GM21367 (cell line): ENCODE measurements at regions not wholly inside any gene's neighbourhood (a gene's known extent, or its start where the extent isn't known, plus 50 kb on each side); places are given as distances from the start of the nearest gene placed in this dataset.

Experiments
- ATAC-seq: cut with Tn5 transposase; IDR thresholded peaks from one replicate; pipeline ENCODE4 v1.9.1; 2021; ENCODE audit not compliant: unreplicated experiment

DNA sequence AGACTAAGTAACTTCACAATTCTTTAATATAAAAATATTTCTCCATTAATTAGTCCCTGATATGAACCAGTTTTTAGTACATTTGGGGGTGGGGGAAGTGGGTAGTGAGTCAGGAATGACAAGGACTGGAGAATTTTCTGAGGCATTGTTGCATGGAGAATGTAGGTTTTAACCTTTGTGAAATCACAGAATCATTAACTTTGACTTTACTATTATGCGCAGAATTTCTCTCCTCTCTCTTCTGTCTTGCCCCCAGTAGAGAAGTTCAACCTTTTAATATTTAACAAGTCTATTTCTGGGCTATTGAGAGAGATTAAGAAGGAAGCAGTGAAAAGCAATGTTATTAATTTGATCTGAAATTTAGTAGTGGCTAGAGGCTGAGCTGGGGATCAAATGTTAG, 597.0 kb downstream of the PCDH18 start:
- no peak for ATAC-seq

DNA sequence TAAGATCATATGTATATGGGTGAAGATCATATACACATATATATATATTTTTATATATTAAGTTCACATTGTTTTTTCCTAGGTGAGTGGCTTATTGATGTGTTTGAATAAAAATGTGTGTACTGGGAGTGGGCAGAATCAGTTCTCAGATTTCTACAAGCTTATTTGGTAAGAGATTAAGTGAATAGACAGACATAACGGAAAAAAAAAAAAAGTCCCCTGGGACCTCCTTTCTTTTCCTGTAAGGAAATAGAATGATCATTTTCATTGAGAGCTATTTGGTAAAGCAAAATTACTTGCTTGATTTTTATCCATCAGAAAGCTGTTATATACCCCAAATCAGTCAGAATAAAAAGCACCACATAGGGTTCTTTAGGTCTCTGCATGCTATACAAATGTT, 597.7 kb downstream of the PCDH18 start:
- no peak for ATAC-seq

DNA sequence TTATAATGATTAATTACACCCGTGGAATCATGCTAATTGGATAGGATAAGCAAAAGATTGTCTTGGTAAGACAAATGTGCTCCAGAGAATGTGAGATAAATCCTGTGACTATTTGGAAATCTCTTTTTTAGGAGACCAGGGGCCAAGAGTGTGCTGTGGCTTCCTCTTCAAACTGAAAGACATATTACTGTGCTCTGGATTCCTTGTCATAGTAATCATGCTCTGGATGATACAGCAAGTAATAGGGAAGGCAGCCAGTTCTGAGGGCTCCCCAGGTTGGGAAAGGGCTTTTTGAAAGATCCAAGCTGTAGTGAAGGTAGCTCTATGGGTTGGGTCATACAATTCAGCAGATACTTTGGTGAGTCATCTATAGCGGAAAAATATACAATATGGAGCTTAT, 600.5 kb downstream of the PCDH18 start:
- ATAC-seq: no peak

DNA sequence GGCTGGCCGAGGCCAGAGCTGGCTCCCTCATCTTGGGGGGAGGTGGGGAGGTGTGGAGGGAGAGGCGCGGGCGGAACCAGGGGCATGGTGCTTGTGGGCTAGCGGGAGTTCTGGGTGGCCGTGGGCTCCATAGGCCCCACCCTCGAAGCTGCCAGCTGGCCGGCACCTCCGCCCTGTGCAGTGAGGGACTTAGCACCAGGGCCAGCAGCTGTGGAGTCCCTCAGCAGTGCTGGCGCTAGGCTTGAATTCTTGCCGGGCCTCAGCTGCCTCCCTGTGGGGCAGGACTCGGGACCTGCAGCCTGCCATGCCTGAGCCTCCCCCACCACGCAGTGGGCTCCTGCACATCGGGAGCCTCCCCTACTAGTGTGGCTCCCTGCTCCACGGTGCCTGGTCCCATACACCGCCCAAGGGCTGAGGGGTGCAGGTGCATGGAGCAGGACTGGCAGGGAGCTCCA, 603.3 kb downstream of the PCDH18 start:
- ATAC-seq: no peak

DNA sequence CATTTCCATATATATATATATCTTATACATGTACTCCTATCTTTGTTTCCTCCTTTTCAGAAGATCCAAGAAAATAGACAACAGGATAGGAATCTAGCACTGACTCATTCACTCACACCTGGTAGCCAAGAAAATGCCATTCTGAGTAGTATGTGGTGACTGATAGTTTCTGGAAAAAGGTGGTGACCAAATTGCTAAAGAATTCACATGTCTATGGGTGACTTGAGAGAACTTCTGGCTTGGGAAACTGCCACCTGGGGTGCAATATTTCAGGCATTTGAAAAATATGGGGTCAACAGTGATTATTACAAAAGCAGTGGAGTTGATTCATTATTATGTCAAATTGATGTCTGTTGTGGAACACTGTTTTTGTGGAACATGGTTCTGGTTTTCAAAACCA, 605.1 kb downstream of the PCDH18 start:
- ATAC-seq: no peak

DNA sequence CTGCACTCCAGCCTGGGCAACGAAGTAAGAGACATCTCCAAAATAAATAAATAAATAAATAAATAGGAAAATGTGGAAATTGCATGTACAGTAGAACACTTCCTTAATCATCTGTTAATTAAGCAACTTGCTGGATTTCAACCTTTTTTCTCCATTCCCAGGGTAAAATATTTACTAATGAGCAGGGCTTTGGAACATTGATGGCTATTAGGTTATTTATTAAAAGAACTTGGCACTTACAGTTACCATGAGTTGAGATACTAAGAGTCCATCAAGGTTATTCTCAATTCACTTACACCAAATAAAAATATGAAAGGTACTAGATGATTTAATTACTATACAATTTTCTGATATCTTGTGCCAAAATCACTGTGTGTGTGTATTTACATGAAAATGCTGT, 607.1 kb downstream of the PCDH18 start:
- ATAC-seq: no peak

DNA sequence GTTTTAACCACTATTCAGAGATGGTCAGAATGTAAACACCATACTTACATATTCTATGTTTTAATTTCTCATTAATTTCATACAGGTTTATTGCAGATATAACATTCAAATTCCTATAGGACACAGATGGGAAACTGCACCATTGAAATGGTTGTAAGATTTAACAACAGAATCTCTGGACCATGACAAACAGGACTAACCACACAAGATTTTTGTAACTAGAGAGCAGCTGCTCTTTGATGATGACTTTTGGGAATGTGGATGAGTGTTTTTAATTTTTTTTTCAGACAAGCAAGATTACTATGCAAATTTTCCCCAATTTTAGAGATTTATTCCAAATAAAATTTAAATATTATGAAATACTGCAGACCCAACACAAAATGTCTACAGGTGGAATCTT, 610.2 kb downstream of the PCDH18 start:
- ATAC-seq: no peak

DNA sequence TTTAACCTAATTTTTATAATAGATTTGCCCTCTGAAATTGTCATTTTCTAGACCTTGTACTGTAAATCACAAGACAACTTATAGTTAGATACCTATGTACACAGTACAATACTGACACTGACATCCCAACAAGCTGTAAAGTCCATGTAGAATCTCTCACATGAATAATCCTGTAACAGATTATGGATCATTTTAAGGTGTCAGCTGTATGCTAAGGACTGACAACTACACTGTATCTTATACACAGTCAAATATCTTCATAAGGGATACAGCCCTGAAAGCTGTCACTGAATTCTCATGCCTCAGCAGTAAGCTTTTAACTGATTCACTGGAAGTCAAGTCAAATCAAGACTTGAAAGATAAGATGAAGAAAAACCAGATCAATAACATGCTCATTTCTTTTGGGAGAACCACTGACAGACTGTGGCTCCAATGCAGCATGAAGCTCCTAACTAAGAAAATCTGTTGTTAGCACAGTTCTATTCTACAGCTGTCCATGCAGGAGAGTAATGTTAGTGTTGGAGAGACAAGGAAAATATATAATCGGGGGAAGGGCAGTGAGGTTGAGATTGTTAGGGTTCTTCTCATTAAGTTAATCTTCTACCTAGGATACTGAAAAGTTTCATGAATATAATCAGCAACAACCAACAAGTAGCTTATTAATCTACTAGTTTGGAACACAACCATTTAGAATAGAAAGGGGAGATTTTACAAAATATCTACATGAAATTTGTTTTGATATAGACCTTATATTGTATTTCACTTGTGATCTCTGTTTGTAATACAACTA, 612.0 kb downstream of the PCDH18 start:
- no peak for ATAC-seq

DNA sequence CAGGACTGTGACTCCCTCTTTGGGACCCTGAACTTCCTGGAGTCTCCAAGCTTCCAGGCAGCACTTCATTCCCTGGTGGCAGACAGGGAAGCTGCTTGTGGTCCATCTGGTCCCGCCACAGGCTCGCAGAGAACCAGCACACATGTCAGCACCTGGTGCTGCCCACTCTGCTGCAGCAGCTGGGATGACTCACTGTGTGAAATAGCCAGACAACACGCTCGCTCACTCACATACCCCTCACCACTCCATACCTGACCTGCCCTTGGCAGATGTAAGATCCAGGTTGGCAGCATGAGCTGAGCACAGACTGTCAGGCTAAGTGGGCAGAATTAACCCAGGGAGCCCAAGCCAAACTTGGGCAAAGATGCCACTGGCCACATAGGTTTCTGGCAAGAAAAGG, 613.5 kb downstream of the PCDH18 start:
- ATAC-seq: no peak

DNA sequence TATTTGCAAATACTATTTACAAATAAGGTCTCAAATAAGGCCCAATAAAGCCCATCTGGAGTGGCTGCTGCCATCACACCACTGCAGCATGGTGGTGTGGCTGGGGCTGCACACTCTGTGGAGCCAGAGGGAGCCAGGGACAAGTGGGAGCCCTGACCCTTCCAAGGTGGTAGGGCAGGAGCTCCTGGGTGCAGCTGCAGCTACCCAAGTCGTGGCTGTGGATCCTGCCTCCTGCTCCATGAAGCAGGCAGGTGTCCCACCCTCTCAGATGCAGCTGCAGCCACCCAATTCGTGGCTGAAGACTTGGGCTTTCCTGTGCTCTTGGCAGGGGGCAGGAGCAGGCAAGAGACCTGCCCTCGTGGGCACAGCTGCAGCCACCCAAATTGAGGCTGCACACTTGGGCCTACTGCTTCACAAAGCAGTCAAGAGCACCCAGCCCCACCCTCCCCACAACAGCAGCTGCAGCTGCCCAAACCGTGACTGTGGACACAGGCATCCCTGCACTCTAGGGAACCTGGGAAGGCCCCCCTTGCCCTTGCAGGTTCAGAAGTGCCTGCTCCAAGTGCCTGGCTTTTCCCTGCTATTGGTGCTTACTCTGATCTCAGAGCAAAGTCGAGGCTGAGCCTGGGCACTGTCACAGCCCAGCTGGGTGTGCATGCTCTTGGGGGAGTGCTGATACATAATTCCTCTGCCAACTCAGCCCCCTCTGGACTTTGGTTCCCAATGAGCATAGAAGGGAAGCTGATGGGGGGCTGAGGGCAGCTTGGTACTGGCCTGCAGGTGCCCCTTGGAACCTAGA, 614.8 kb downstream of the PCDH18 start:
- no peak for ATAC-seq

DNA sequence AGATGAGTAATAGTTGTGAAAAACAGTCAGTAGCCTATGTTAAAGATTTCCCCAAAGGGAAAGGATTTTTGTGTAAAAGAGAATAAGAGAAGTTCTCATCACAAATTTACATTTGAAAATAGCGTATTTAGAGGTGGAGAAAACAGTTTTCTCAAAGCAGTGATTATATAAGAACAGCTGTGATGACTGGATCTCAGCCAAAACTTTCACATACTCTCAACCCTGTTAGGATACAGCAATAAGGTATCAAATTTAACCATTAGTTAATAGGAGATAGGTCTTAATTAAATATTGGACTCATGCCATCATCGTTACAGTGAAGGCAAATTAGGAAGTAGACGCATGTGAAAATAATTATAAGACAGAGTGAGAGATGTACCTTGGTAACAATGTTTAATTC, 622.7 kb downstream of the PCDH18 start:
- no peak for ATAC-seq

DNA sequence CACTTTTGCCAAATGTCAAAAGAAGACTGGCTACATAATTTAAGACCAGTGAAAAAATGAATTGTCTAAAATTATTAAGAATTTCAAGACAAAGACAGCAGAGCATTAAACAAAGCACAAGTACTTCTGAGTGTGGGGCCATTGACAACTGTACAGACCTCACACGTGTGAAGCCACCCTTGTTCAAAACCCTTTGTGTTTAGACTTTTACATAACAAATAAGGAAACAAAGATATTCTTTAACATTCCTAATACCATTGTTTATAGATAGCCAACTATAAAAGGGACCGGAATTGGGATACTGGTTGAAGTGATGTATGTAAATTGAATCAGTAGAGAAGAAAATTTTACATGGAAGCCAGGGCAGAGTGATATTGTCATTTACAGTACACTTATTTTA, 624.2 kb downstream of the PCDH18 start:
- no peak for ATAC-seq

DNA sequence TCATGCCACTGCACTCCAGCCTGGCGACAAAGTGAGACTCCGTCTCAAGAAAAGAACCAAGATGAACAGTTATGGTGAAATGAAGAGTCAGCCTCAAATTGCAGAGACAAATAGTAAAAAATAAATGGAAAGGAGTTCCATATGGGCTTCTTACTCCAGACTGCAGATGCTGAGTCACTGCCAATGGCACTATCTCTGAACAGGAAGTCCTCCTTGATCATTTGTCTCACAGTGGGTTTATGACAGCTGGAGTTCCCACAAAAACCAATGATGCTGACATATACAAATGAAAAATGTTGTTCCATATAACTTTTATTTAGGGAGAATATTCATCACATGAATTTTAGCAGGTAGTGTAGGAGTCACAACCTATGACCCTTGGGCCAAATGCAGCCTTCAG, 631.6 kb downstream of the PCDH18 start:
- no peak for ATAC-seq

DNA sequence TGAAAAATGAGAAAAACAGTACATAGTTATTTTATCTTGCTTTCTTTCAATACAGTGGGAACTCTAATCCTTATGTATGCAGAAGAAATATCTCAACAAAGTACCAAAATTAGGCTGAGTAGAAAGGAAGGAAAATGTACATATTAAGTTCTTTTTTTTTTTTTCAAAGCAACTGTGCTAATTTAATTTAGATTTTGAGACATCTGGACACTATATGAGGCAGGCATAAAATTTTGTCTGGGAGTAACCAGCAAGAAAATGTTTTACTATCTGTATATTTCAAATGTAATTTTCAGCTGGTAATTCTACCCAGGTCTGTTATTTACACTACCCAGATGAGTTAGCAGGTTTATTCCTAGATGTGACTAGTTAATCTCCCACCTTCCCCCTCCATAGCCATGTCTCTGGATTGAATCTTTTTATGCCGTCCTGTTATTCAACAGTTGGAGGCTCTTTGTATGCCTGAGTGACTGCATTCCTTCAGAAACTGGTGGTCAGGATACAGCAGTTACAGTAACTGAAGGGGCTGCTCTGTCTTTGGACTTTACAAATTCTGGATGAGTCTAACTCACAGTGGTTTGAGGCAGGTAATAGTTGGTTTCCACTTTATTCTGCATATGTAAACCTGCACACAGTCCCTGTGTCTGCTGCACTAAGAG, 633.6 kb downstream of the PCDH18 start:
- ATAC-seq: no peak

DNA sequence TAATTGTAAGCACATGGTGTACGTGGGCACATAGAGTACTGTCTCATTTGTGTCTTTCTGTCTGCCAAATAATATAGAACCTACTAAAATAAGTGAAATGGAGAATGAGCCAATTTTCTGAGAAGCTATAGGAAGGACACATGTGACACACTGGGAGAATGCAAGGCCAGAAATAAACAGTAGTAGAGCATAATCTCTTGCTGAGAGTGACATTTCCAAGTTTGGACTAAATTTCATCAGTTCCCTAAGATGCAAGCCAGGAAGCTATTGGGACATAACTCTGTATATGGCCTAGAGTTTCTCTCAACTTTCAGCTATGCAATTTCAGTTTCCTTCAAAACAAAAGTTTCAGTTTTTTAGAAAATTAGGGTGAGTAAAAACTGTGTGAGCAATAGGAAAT, 638.7 kb downstream of the PCDH18 start:
- ATAC-seq: no peak

DNA sequence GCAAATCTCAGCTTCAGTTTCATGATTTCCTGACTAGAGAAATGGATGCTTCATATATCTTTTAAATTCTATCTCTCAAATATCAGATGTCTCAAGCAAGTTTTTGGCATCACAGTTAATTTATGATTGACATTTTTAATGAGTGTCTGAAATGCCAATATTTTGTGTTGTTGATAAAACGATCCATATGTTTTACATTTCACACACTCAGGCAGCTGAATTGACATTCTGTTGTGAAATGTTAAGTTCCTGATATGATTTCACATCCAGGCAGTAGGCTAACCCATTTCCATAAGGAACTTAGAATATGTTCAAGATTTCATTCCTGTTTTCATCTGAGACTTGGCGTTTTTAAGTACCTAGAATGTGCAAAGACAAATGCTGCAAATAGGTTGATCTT, 650.6 kb downstream of the PCDH18 start:
- ATAC-seq: no peak

DNA sequence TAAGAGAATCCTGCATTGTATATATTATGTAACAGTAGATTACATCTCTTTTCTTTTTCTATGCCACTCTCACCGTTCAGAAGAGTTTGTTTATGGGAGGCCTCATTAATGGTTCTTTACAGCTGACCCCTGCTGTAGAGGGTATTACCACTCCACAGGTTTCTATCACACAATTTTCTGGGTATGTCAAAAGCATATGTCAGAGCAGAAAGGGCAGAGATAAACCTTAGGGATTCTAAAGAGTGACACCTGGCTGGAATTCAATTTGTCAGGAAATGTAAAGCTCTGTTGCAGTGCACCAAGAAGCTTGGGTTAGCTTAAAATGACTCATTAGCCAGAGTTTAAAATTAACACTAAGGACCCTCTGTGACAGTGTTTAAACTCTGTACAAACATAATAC, 658.7 kb downstream of the PCDH18 start:
- no peak for ATAC-seq

DNA sequence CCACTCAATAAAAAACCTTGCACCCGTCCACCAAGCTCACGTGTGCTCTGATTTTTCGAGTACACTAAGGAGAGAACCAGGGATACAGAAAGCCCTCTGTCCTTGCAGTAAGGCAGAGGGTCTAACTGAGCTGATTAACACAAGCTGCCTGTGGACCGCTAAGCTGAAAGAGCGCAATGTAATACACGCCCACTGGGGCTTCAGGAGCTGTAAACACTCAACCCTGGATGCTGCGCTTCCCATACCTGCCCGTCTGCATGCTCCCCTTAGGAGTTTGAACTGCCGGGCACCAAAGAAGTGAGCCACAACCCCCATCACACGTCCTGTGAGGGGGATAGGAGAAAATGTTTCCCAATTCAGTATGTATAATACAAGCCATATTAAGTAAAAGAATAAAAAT, 664.8 kb downstream of the PCDH18 start:
- ATAC-seq: no peak

DNA sequence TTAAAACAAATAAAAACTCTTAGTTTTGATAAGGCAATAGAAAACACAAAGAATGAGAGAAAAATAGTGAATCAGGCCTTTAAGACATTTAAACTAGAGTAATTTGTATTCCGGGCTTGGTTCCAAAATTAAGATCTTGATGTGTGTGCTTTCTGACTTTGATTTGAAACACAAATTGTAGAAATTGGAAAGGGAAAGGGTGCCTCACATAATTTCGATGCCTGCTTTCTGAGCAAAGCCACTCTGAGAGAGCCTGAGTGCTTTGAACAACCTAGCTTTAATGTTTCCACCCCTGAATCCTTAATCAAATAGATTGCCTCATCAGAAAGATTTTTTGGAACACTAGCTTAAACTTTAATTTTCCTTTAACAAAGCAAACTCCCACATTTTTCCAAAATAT, 666.8 kb downstream of the PCDH18 start:
- no peak for ATAC-seq

DNA sequence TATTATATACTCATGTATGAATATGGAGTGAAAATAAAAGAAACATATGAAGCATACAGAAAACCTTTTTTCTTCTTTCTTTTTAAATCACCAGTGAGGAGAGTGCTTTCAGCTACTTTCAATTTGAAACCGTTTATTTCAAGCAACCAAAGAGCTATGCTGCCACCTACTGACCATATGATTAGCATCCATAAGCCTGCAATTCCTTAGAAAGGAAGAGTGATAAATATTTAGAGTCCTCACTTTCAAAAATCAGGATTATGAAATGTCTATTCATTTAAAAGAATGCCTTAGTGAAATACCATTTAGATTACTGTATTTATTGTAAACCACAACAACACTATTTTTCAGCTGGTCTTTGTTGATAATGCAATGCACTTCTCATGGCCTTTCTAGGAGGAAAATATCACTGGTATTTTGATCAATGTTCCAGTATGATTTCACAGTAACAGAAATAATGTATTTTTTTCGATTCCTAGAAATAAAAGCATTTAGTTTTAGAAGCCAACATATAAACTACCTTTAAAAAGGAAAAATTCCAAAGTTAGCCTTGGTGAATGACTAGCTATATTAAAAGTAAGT, 667.6 kb downstream of the PCDH18 start:
- peak; percentile 78 for ATAC-seq

DNA sequence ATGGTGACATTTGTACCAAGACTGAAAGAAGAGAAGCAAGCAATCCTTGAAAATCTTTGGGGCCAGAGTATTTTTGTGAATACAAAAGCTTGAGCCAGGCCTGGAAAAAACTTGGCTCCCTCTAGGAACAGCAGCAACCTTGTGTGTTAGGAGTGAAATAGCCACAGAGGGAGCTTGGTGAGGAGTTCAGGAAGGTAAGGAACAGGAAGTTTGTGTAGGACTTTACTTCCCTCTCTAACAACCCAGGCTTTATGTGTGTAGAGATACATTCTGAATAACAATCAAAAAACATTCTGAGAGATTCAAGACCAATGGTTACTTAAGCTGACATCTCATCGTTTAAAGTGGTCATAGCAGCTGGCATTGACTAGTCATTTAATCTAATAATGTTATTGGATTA, 668.5 kb downstream of the PCDH18 start:
- no peak for ATAC-seq

DNA sequence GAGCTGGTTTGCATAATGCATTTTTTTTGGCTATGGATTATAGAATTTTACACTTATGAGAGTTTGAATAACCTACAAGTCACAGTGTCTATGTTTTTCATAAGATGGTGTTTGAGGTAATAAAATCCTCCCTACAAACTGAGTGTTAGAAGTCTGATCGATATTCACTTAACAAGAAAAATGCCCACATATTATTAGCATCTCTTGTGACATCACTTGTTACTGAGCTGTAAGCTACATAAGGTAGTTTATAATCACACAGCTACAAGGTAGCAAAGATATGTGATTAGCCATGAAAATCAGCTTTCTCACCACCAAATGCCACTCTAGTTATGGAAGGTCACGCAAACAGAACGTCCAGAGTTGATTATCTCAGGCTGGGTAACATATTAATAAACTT, 669.6 kb downstream of the PCDH18 start:
- no peak for ATAC-seq
